Cardiac muscle cell (in vitro differentiated cells and primary cell): ENCODE measurements at regions not wholly inside any gene's neighbourhood (a gene's known extent, or its start where the extent isn't known, plus 50 kb on each side); places are given as distances from the start of the nearest gene placed in this dataset.

Experiments used
- DNase-seq, 2 donors: peaks; one replicate each; pipeline versions ENCODE4 v3.0.0 to v3.0.0-alpha.2; 2010 to 2017; ENCODE audit warnings: low read depth in 1 of 2, low spot score in 1 of 2
- H3K27ac ChIP-seq: fragments of 200-600 bp; sonication (generic); 2 replicates; pipeline ENCODE4 v1.5.1; 2016
- H3K27me3 ChIP-seq: fragments of 200-600 bp; sonication (generic); 2 replicates; pipeline ENCODE4 v1.6.0; 2016; ENCODE audit warnings: control low read depth
- H3K36me3 ChIP-seq: fragments of 200-600 bp; sonication (generic); 2 replicates; pipeline ENCODE4 v1.5.1; 2016; ENCODE audit warnings: control low read depth
- H3K4me1 ChIP-seq: fragments of 200-600 bp; sonication (generic); 2 replicates; pipeline ENCODE4 v1.8.1; 2017; ENCODE audit warnings: low read depth, mild to moderate bottlenecking, mixed run types
- H3K4me3 ChIP-seq: fragments of 200-600 bp; sonication (generic); 2 replicates; pipeline ENCODE4 v1.5.1; 2016; ENCODE audit warnings: mild to moderate bottlenecking
- H3K9me3 ChIP-seq: fragments of 200-600 bp; sonication (generic); 2 replicates; pipeline ENCODE4 v1.5.1; 2017; ENCODE audit warnings: low read depth, mild to moderate bottlenecking, control low read depth
- CTCF ChIP-seq: IDR thresholded peaks from 2 replicates; pipeline ENCODE4 v1.5.1; 2012; ENCODE audit warnings: low read depth, mild to moderate bottlenecking, low read length

- TF ChIP-seq CTCF, result no peak
- Histone ChIP-seq H3K4me1 (no peaks in the 10 kb centered on the region), H3K9me3 (no peaks in the 10 kb centered on the region), H3K27me3 (no peaks in the 10 kb centered on the region), H3K4me3 (no peak overlapping the region), H3K36me3 (no peaks in the 10 kb centered on the region), H3K27ac (no peak overlapping the region)
- no peak for DNase-seq
Observed at GRCh38 chr5:2223303-2223702, 340.6 kb upstream of the IRX4 start.

- Histone ChIP-seq H3K9me3 (no peaks in the 10 kb centered on the region), H3K4me1 (no peaks in the 10 kb centered on the region), H3K27ac (no peak overlapping the region), H3K36me3 (no peaks in the 10 kb centered on the region), H3K27me3 (no peaks in the 10 kb centered on the region), H3K4me3 (no peak overlapping the region)
- DNase-seq, result no peak
- TF ChIP-seq CTCF, result no peak
Observed at GRCh38 chr5:2222246-2222992, 339.7 kb upstream of the IRX4 start.

GRCh38 chr5:2221450-2221849 lies 338.7 kb upstream of the IRX4 start:
- Histone ChIP-seq H3K4me3 (no peak overlapping the region), H3K27me3 (no peaks in the 10 kb centered on the region), H3K27ac (no peak overlapping the region), H3K4me1 (no peaks in the 10 kb centered on the region), H3K36me3 (no peaks in the 10 kb centered on the region), H3K9me3 (no peaks in the 10 kb centered on the region)
- no peak for TF ChIP-seq CTCF
- no peak for DNase-seq

- Histone ChIP-seq H3K36me3 (no peaks in the 10 kb centered on the region), H3K4me3 (no peak overlapping the region), H3K9me3 (no peaks in the 10 kb centered on the region), H3K27me3 (no peaks in the 10 kb centered on the region), H3K4me1 (no peaks in the 10 kb centered on the region), H3K27ac (no peak overlapping the region)
- TF ChIP-seq CTCF, result no peak
- no peak for DNase-seq
Observed at GRCh38 chr5:2220741-2221140, 338.0 kb upstream of the IRX4 start.

GRCh38 chr5:2219149-2219776 lies 336.5 kb upstream of the IRX4 start:
- no peaks in the 10 kb centered on the region for H3K4me1 ChIP-seq
- no peak overlapping the region for H3K27ac ChIP-seq
- no peaks in the 10 kb centered on the region for H3K27me3 ChIP-seq
- H3K9me3 ChIP-seq, result no peaks in the 10 kb centered on the region
- DNase-seq, result no peak
- no peak overlapping the region for H3K4me3 ChIP-seq
- TF ChIP-seq CTCF, result no peak
- H3K36me3 ChIP-seq, result no peaks in the 10 kb centered on the region
